Neuronal stem cell (in vitro differentiated cells): ENCODE measurements at regions not wholly inside any gene's neighbourhood (a gene's known extent, or its start where the extent isn't known, plus 50 kb on each side); places are given as distances from the start of the nearest gene placed in this dataset.

Experiments used
- DNase-seq: peaks from one replicate; pipeline ENCODE4 v3.0.0-alpha.2; 2013; ENCODE audit warnings: low spot score
- H2AFZ ChIP-seq: one replicate; pipeline ENCODE4 v1.6.1; 2013; ENCODE audit warnings: mild to moderate bottlenecking, low read length, inconsistent platforms
- H2AK5ac ChIP-seq: 2 replicates; pipeline ENCODE4 v1.6.1; 2013; ENCODE audit warnings: low read depth, mild to moderate bottlenecking, inconsistent platforms, low read length, moderate library complexity, mixed read lengths
- H2BK120ac ChIP-seq: 2 replicates; pipeline ENCODE4 v1.6.1; 2013; ENCODE audit warnings: low read depth, mild to moderate bottlenecking, inconsistent platforms, low read length, moderate library complexity, mixed read lengths
- H2BK12ac ChIP-seq: one replicate; pipeline ENCODE4 v1.6.1; 2013; ENCODE audit warnings: low read length, inconsistent platforms
- H2BK15ac ChIP-seq: 2 replicates; pipeline ENCODE4 v1.6.1; 2013; ENCODE audit warnings: mild to moderate bottlenecking, low read length, inconsistent platforms, mixed read lengths
- H2BK5ac ChIP-seq: one replicate; pipeline ENCODE4 v1.6.1; 2013; ENCODE audit warnings: inconsistent platforms, mild to moderate bottlenecking, low read length, moderate library complexity
- H3K14ac ChIP-seq: one replicate; pipeline ENCODE4 v1.6.1; 2013; ENCODE audit warnings: low read length, inconsistent platforms
- H3K18ac ChIP-seq: 2 replicates; pipeline ENCODE4 v1.6.1; 2013; ENCODE audit warnings: low read length, inconsistent platforms
- H3K23ac ChIP-seq: 2 replicates; pipeline ENCODE4 v1.6.1; 2013; ENCODE audit warnings: low read depth, mild to moderate bottlenecking, mixed read lengths, low read length, inconsistent platforms; ENCODE audit not compliant: poor library complexity
- H3K27ac ChIP-seq: replicated peaks from 3 replicates; pipeline ENCODE4 v1.5.1; 2013; ENCODE audit warnings: low read length, inconsistent platforms
- H3K27me3 ChIP-seq, 3 experiments: 2 replicates each; pipeline ENCODE4 v1.6.1; 2013; ENCODE audit warnings: low read length in 3 of 3, mild to moderate bottlenecking in 2 of 3, inconsistent platforms in 1 of 3, low read depth in 1 of 3, mixed read lengths in 1 of 3, moderate library complexity in 1 of 3; ENCODE audit not compliant: control insufficient read depth in 3 of 3, insufficient read depth in 3 of 3
- H3K36me3 ChIP-seq, 2 donors: replicated peaks in 1 of 2; 2 replicates each; pipeline ENCODE4 v1.6.1; 2013; ENCODE audit warnings: low read length in 2 of 2; ENCODE audit not compliant: control insufficient read depth in 2 of 2, insufficient read depth in 2 of 2
- H3K4ac ChIP-seq: 2 replicates; pipeline ENCODE4 v1.6.1; 2013; ENCODE audit warnings: inconsistent platforms, mild to moderate bottlenecking, low read length, moderate library complexity
- H3K4me1 ChIP-seq, 2 donors: 1 replicate in 1 of 2; 2 replicates in 1 of 2; pipeline ENCODE4 v1.6.1; 2013; ENCODE audit warnings: low read length in 2 of 2, low read depth in 1 of 2; ENCODE audit not compliant: control insufficient read depth in 2 of 2, insufficient read depth in 1 of 2
- H3K4me2 ChIP-seq: one replicate; pipeline ENCODE4 v1.6.1; 2013; ENCODE audit warnings: mild to moderate bottlenecking, low read length, inconsistent platforms; ENCODE audit not compliant: insufficient read depth, poor library complexity, severe bottlenecking
- H3K4me3 ChIP-seq, 2 donors: 2 replicates each; pipeline ENCODE4 v1.5.1; 2013; ENCODE audit warnings: low read length in 2 of 2, mild to moderate bottlenecking in 2 of 2, inconsistent platforms in 1 of 2, moderate library complexity in 1 of 2
- H3K79me1 ChIP-seq: one replicate; pipeline ENCODE4 v1.6.1; 2013; ENCODE audit warnings: low read depth, mild to moderate bottlenecking, inconsistent platforms, low read length, moderate library complexity
- H3K9ac ChIP-seq: one replicate; pipeline ENCODE4 v1.6.1; 2013; ENCODE audit warnings: mild to moderate bottlenecking, low read depth, low read length, inconsistent platforms; ENCODE audit not compliant: poor library complexity
- H3K9me3 ChIP-seq, 2 donors: replicated peaks in 1 of 2; 2 replicates each; pipeline versions ENCODE3 to v1.6.1; 2013; ENCODE audit warnings: low read length in 2 of 2, mild to moderate bottlenecking in 2 of 2, inconsistent platforms in 1 of 2, low read depth in 1 of 2, mixed read lengths in 1 of 2, moderate library complexity in 1 of 2; ENCODE audit not compliant: control insufficient read depth in 2 of 2, insufficient read depth in 1 of 2
- H4K8ac ChIP-seq: one replicate; pipeline ENCODE4 v1.6.1; 2013; ENCODE audit warnings: low read depth, mild to moderate bottlenecking, inconsistent platforms, low read length, moderate library complexity
- H4K91ac ChIP-seq: one replicate; pipeline ENCODE4 v1.6.1; 2013; ENCODE audit warnings: low read length, low read depth, mild to moderate bottlenecking, inconsistent platforms; ENCODE audit not compliant: poor library complexity
- WGBS, 2 donors: extraction: QIAGEN DNeasy Blood & Tissue Kit; methylation state at CpG; one replicate each; pipeline ENCODE4 v1.1.7; 2013; ENCODE audit warnings: missing lambda C conversion rate in 2 of 2, mixed read lengths in 1 of 2; ENCODE audit not compliant: insufficient read length in 2 of 2, insufficient replicate concordance in 1 of 2; ENCODE audit errors: extremely low coverage in 2 of 2; 5-methylcytosine and 5-hydroxymethylcytosine counted together

- Histone ChIP-seq H3K18ac (no peak overlapping the region), H2BK15ac (no peak overlapping the region), H2BK12ac (no peak overlapping the region), H2AFZ (no peak overlapping the region), H4K8ac (no peak overlapping the region), H3K4me3 (no peak overlapping the region), H3K27me3 (no peaks in the 10 kb centered on the region), H3K23ac (no peak overlapping the region), H3K4me2 (no peak overlapping the region), H3K27ac (no peak overlapping the region), H3K14ac (no peak overlapping the region), H3K9me3 (no peaks in the 10 kb centered on the region), H4K91ac (no peak overlapping the region), H2BK120ac (no peak overlapping the region), H2BK5ac (no peak overlapping the region), H3K4ac (no peak overlapping the region), H3K36me3 (no peaks in the 10 kb centered on the region), H3K79me1 (no peaks in the 10 kb centered on the region), H3K9ac (no peak overlapping the region), H2AK5ac (no peak overlapping the region), H3K4me1 (no peaks in the 10 kb centered on the region)
- no peak for DNase-seq
- WGBS, 2 donors: no CpG with 5 or more reads among the region's 1 CpG
Observed at GRCh38 chrX:42054256-42054655, 130.9 kb upstream of the CASK start.

GRCh38 chrX:42050345-42050744 is 127.0 kb upstream of the CASK start:
- Histone ChIP-seq H3K4me1 (no peaks in the 10 kb centered on the region), H3K9me3 (no peaks in the 10 kb centered on the region)
- no CpG with 5 or more reads among the region's 4 CpGs for WGBS, 2 donors

GRCh38 chrX:42047886-42048285 is 124.5 kb upstream of the CASK start:
- Histone ChIP-seq H2BK120ac (no peak overlapping the region), H4K8ac (no peak overlapping the region), H3K27ac (no peak overlapping the region), H2BK12ac (no peak overlapping the region), H3K36me3 (no peaks in the 10 kb centered on the region), H3K4me1 (no peaks in the 10 kb centered on the region), H2BK15ac (no peak overlapping the region), H3K23ac (no peak overlapping the region), H3K9me3 (no peaks in the 10 kb centered on the region), H3K79me1 (no peaks in the 10 kb centered on the region), H3K27me3 (no peaks in the 10 kb centered on the region), H3K9ac (no peak overlapping the region), H4K91ac (no peak overlapping the region), H3K14ac (no peak overlapping the region), H2AK5ac (no peak overlapping the region), H3K4me3 (no peak overlapping the region), H2AFZ (no peak overlapping the region), H2BK5ac (no peak overlapping the region), H3K18ac (no peak overlapping the region), H3K4ac (no peak overlapping the region), H3K4me2 (no peak overlapping the region)
- no CpG with 5 or more reads among the region's 5 CpGs for WGBS, 2 donors
- DNase-seq: no peak

More at GRCh38 chrX:42050345-42050744, 127.0 kb upstream of the CASK start:
- Histone ChIP-seq H4K91ac (no peak overlapping the region), H3K27me3 (no peaks in the 10 kb centered on the region), H2AK5ac (no peak overlapping the region), H2BK120ac (no peak overlapping the region), H3K27ac (no peak overlapping the region), H2BK15ac (no peak overlapping the region), H3K79me1 (no peaks in the 10 kb centered on the region), H3K4ac (no peak overlapping the region), H3K23ac (no peak overlapping the region), H4K8ac (no peak overlapping the region), H3K4me2 (no peak overlapping the region), H3K14ac (no peak overlapping the region), H3K36me3 (no peaks in the 10 kb centered on the region), H3K9ac (no peak overlapping the region), H3K18ac (no peak overlapping the region), H2BK12ac (no peak overlapping the region), H2BK5ac (no peak overlapping the region), H3K4me3 (no peak overlapping the region), H2AFZ (no peak overlapping the region)
- DNase-seq: no peak

- no peak overlapping the region for H4K8ac ChIP-seq
- H3K9me3 ChIP-seq: no peaks in the 10 kb centered on the region
- no peak overlapping the region for H3K27ac ChIP-seq
- no peak overlapping the region for H3K18ac ChIP-seq
- H3K4ac ChIP-seq: no peak overlapping the region
- no peak overlapping the region for H3K23ac ChIP-seq
- H2BK120ac ChIP-seq: no peak overlapping the region
- no peaks in the 10 kb centered on the region for H3K4me1 ChIP-seq
- no peak overlapping the region for H2BK5ac ChIP-seq
- no peak overlapping the region for H3K14ac ChIP-seq
- no peak overlapping the region for H3K9ac ChIP-seq
- no peaks in the 10 kb centered on the region for H3K36me3 ChIP-seq
- no peak overlapping the region for H2AK5ac ChIP-seq
- no peak overlapping the region for H2BK15ac ChIP-seq
- H3K4me3 ChIP-seq: no peak overlapping the region
- H3K4me2 ChIP-seq: no peak overlapping the region
- H4K91ac ChIP-seq: no peak overlapping the region
- no peaks in the 10 kb centered on the region for H3K79me1 ChIP-seq
- no CpG with 5 or more reads among the region's 2 CpGs for WGBS, 2 donors
- no peak for DNase-seq
- no peaks in the 10 kb centered on the region for H3K27me3 ChIP-seq
- H2BK12ac ChIP-seq: no peak overlapping the region
- no peak overlapping the region for H2AFZ ChIP-seq
Observed at GRCh38 chrX:42028109-42028508, 104.8 kb upstream of the CASK start.
